Lower lobe of right lung (tissue), 2 donors: ENCODE measurements at regions not wholly inside any gene's neighbourhood (a gene's known extent, or its start where the extent isn't known, plus 50 kb on each side); places are given as distances from the start of the nearest gene placed in this dataset.

Experiments
- ATAC-seq, 2 donors: fragments of 200-7000 bp; cut with Tn5 transposase; one replicate each; pipeline ENCODE4 v1.9.1; 2020 to 2022; ENCODE audit warnings: mild to moderate bottlenecking in 2 of 2, moderate library complexity in 2 of 2
- DNase-seq: peaks from one replicate; pipeline ENCODE4 v3.0.0-alpha.2; 2020
- H3K27ac ChIP-seq: fragments of 200-600 bp; one replicate; pipeline ENCODE4 v1.8.0; 2022
- H3K27me3 ChIP-seq: fragments of 200-600 bp; one replicate; pipeline ENCODE4 v1.8.0; 2022; ENCODE audit warnings: low read depth
- H3K36me3 ChIP-seq: fragments of 200-600 bp; one replicate; pipeline ENCODE4 v1.8.0; 2022; ENCODE audit warnings: mild to moderate bottlenecking
- H3K4me1 ChIP-seq: fragments of 200-600 bp; one replicate; pipeline ENCODE4 v1.8.0; 2022
- H3K4me3 ChIP-seq: fragments of 200-600 bp; one replicate; pipeline ENCODE4 v1.8.0; 2022; ENCODE audit warnings: mild to moderate bottlenecking
- H3K9me3 ChIP-seq: fragments of 200-600 bp; one replicate; pipeline ENCODE4 v1.8.0; 2022
- CTCF ChIP-seq: fragments of 200-600 bp; IDR thresholded peaks from one replicate; pipeline ENCODE4 v1.8.0; 2022; ENCODE audit warnings: antibody characterized with exemption, mild to moderate bottlenecking
- intact Hi-C: fragments of 100-400 bp; cut with DNase I; formaldehyde crosslinking; loops from one replicate; pipeline ENCODE4 v1.11.0; 2022
- donor health status: DM: no; HTN: yes; CAD: no; lungs with severe emphysema.

GRCh38 chr6:168828035-168828434 lies 387.1 kb downstream of the SMOC2 start:
- intact Hi-C loops, result no loop called here
- Histone ChIP-seq H3K9me3 (no peaks in the 10 kb centered on the region), H3K27me3 (no peaks in the 10 kb centered on the region), H3K27ac (no peak overlapping the region), H3K4me3 (no peak overlapping the region), H3K4me1 (no peaks in the 10 kb centered on the region), H3K36me3 (no peaks in the 10 kb centered on the region)
- DNase-seq (no peak), ATAC-seq (no peak)
- TF ChIP-seq CTCF, result no peak

GRCh38 chr6:168827586-168827871 lies 386.5 kb downstream of the SMOC2 start:
- Histone ChIP-seq H3K27ac (no peak overlapping the region), H3K36me3 (no peaks in the 10 kb centered on the region), H3K4me1 (no peaks in the 10 kb centered on the region), H3K9me3 (no peaks in the 10 kb centered on the region), H3K27me3 (no peaks in the 10 kb centered on the region), H3K4me3 (no peak overlapping the region)
- no peak for TF ChIP-seq CTCF
- intact Hi-C loops, result no loop called here
- ATAC-seq, result no peak
- DNase-seq, result no peak

GRCh38 chr6:168826726-168827585 lies 386.0 kb downstream of the SMOC2 start:
- ATAC-seq (no peak), DNase-seq (no peak)
- no peak for TF ChIP-seq CTCF
- Histone ChIP-seq H3K36me3 (no peaks in the 10 kb centered on the region), H3K4me1 (no peaks in the 10 kb centered on the region), H3K27me3 (no peaks in the 10 kb centered on the region), H3K9me3 (no peaks in the 10 kb centered on the region), H3K27ac (no peak overlapping the region), H3K4me3 (no peak overlapping the region)
- intact Hi-C loops, result no loop called here

- no peaks in the 10 kb centered on the region for H3K36me3 ChIP-seq
- TF ChIP-seq CTCF, result no peak
- intact Hi-C loops, result no loop called here
- peak in 1 of 2 donors; percentile 21 for ATAC-seq
- H3K4me1 ChIP-seq, result no peaks in the 10 kb centered on the region
- no peaks in the 10 kb centered on the region for H3K27me3 ChIP-seq
- DNase-seq, result no peak
- no peak overlapping the region for H3K27ac ChIP-seq
- no peak overlapping the region for H3K4me3 ChIP-seq
- no peaks in the 10 kb centered on the region for H3K9me3 ChIP-seq
Measured at GRCh38 chr6:168826078-168826390, 385.1 kb downstream of the SMOC2 start.

GRCh38 chr6:168825226-168826077 lies 384.5 kb downstream of the SMOC2 start:
- intact Hi-C loops, result no loop called here
- DNase-seq, result no peak
- H3K27ac ChIP-seq, result no peak overlapping the region

More at GRCh38 chr6:168825226-168826077, 384.5 kb downstream of the SMOC2 start:
- no peak for TF ChIP-seq CTCF
- Histone ChIP-seq H3K4me3 (no peak overlapping the region), H3K36me3 (no peaks in the 10 kb centered on the region), H3K9me3 (no peaks in the 10 kb centered on the region), H3K27me3 (no peaks in the 10 kb centered on the region), H3K4me1 (no peaks in the 10 kb centered on the region)
- peak in 1 of 2 donors; percentile 24 for ATAC-seq
